Hepatocyte (in vitro differentiated cells): ENCODE measurements at regions not wholly inside any gene's neighbourhood (a gene's known extent, or its start where the extent isn't known, plus 50 kb on each side); places are given as distances from the start of the nearest gene placed in this dataset.

Experiments
- DNase-seq: peaks from one replicate; pipeline ENCODE4 v3.0.0-alpha.2; 2016; ENCODE audit warnings: low spot score
- H2AFZ ChIP-seq: fragments of 200-600 bp; sonication (generic); 2 replicates; pipeline ENCODE4 v1.6.0; 2016; ENCODE audit warnings: antibody characterized with exemption, mild to moderate bottlenecking
- H3K27ac ChIP-seq: fragments of 200-600 bp; sonication (generic); 2 replicates; pipeline ENCODE4 v1.5.1; 2016; ENCODE audit warnings: mild to moderate bottlenecking
- H3K27me3 ChIP-seq: fragments of 200-600 bp; sonication (generic); 2 replicates; pipeline ENCODE4 v1.6.1; 2016
- H3K36me3 ChIP-seq: fragments of 200-600 bp; sonication (generic); replicated peaks from 2 replicates; pipeline ENCODE4 v1.5.1; 2016; ENCODE audit warnings: low read depth; ENCODE audit not compliant: insufficient read depth
- H3K4me1 ChIP-seq: fragments of 200-600 bp; sonication (generic); 2 replicates; pipeline ENCODE4 v1.5.1; 2016; ENCODE audit warnings: mild to moderate bottlenecking, moderate library complexity; ENCODE audit not compliant: insufficient read depth
- H3K4me2 ChIP-seq: fragments of 200-600 bp; sonication (generic); 2 replicates; pipeline ENCODE4 v1.6.0; 2016
- H3K4me3 ChIP-seq: fragments of 200-600 bp; sonication (generic); 2 replicates; pipeline ENCODE4 v1.5.1; 2016; ENCODE audit warnings: mild to moderate bottlenecking
- H3K79me2 ChIP-seq: fragments of 200-600 bp; sonication (generic); 2 replicates; pipeline ENCODE4 v1.6.0; 2017; ENCODE audit warnings: mild to moderate bottlenecking
- H3K9me2 ChIP-seq: fragments of 200-600 bp; sonication (generic); replicated peaks from 2 replicates; pipeline ENCODE4 v1.6.0; 2017; ENCODE audit warnings: mild to moderate bottlenecking; ENCODE audit not compliant: insufficient read depth
- H3K9me3 ChIP-seq: fragments of 200-600 bp; sonication (generic); 2 replicates; pipeline ENCODE4 v1.5.1; 2016; ENCODE audit warnings: low read depth, mild to moderate bottlenecking
- H4K20me1 ChIP-seq: fragments of 200-600 bp; sonication (generic); 2 replicates; pipeline ENCODE4 v1.6.0; 2016; ENCODE audit warnings: mild to moderate bottlenecking; ENCODE audit not compliant: insufficient read depth, poor library complexity, severe bottlenecking
- CTCF ChIP-seq: fragments of 200-600 bp; sonication (generic); IDR thresholded peaks from 2 replicates; pipeline ENCODE4 v1.5.1; 2016; ENCODE audit warnings: antibody characterized with exemption, mild to moderate bottlenecking; ENCODE audit not compliant: poor library complexity
- EZH2 ChIP-seq: fragments of 200-600 bp; sonication (generic); IDR thresholded peaks from 2 replicates; pipeline ENCODE4 v1.6.1; 2016; ENCODE audit warnings: antibody characterized with exemption, mild to moderate bottlenecking, borderline replicate concordance
- EZH2phosphoT487 ChIP-seq: fragments of 200-600 bp; sonication (generic); IDR thresholded peaks from one replicate; pipeline ENCODE4 v1.6.1; 2018; ENCODE audit warnings: antibody characterized with exemption, mild to moderate bottlenecking, low read depth, moderate library complexity; ENCODE audit not compliant: unreplicated experiment, severe bottlenecking
- WGBS: methylation state at CpG from one replicate; pipeline ENCODE4 v1.1.6; 2016; ENCODE audit warnings: low lambda C conversion rate; ENCODE audit errors: missing lambda C conversion rate; 5-methylcytosine and 5-hydroxymethylcytosine counted together

GRCh38 chr1:60137406-60137805 is 63.8 kb upstream of the C1orf87 start:
- no peak overlapping the region for H3K27ac ChIP-seq
- H3K4me2 ChIP-seq, result no peak overlapping the region
- H4K20me1 ChIP-seq, result no peaks in the 10 kb centered on the region
- 48% methylated on average over 2 of the region's 2 CpGs for WGBS
- H2AFZ ChIP-seq, result no peak overlapping the region
- H3K9me3 ChIP-seq, result no peaks in the 10 kb centered on the region
- H3K27me3 ChIP-seq, result no peaks in the 10 kb centered on the region
- no peaks in the 10 kb centered on the region for H3K4me1 ChIP-seq
- H3K79me2 ChIP-seq, result no peaks in the 10 kb centered on the region
- no peaks in the 10 kb centered on the region for H3K36me3 ChIP-seq
- no peak overlapping the region for H3K4me3 ChIP-seq
- no peak for TF ChIP-seq EZH2phosphoT487
- no peak for TF ChIP-seq CTCF
- no peak for TF ChIP-seq EZH2
- H3K9me2 ChIP-seq, result no peaks in the 10 kb centered on the region
- DNase-seq, result no peak

- H3K9me2 ChIP-seq, result no peaks in the 10 kb centered on the region
- H3K79me2 ChIP-seq, result no peaks in the 10 kb centered on the region
- no peak for DNase-seq
- H3K4me1 ChIP-seq, result no peaks in the 10 kb centered on the region
- no peak overlapping the region for H3K4me2 ChIP-seq
- no peak overlapping the region for H3K4me3 ChIP-seq
- H3K9me3 ChIP-seq, result no peaks in the 10 kb centered on the region
- no peaks in the 10 kb centered on the region for H4K20me1 ChIP-seq
- H2AFZ ChIP-seq, result no peak overlapping the region
- TF ChIP-seq CTCF, result no peak
- TF ChIP-seq EZH2phosphoT487, result no peak
- H3K27ac ChIP-seq, result no peak overlapping the region
- no peaks in the 10 kb centered on the region for H3K36me3 ChIP-seq
- H3K27me3 ChIP-seq, result no peaks in the 10 kb centered on the region
- 52% methylated on average over 1 of the region's 1 CpG for WGBS
These were observed 62.8 kb upstream of the C1orf87 start for GRCh38 chr1:60136395-60136794.

GRCh38 chr1:60134716-60135115 is 61.1 kb upstream of the C1orf87 start:
- no peaks in the 10 kb centered on the region for H3K27me3 ChIP-seq
- TF ChIP-seq CTCF (no peak), EZH2 (no peak), EZH2phosphoT487 (no peak)
- H3K4me1 ChIP-seq, result no peaks in the 10 kb centered on the region
- no peak for DNase-seq
- 90% methylated on average over 2 of the region's 2 CpGs for WGBS
- no peaks in the 10 kb centered on the region for H3K9me3 ChIP-seq
- H2AFZ ChIP-seq, result no peak overlapping the region
- H3K4me3 ChIP-seq, result no peak overlapping the region
- no peak overlapping the region for H3K4me2 ChIP-seq
- H4K20me1 ChIP-seq, result no peaks in the 10 kb centered on the region
- no peak overlapping the region for H3K27ac ChIP-seq
- no peaks in the 10 kb centered on the region for H3K9me2 ChIP-seq
- no peaks in the 10 kb centered on the region for H3K36me3 ChIP-seq
- no peaks in the 10 kb centered on the region for H3K79me2 ChIP-seq

GRCh38 chr1:60133848-60134247 is 60.3 kb upstream of the C1orf87 start:
- Histone ChIP-seq H3K36me3 (no peaks in the 10 kb centered on the region), H3K79me2 (no peaks in the 10 kb centered on the region), H2AFZ (no peak overlapping the region), H3K9me3 (no peaks in the 10 kb centered on the region), H3K27me3 (no peaks in the 10 kb centered on the region), H3K4me2 (no peak overlapping the region), H3K4me1 (no peaks in the 10 kb centered on the region), H3K4me3 (no peak overlapping the region), H4K20me1 (no peaks in the 10 kb centered on the region), H3K9me2 (no peaks in the 10 kb centered on the region), H3K27ac (no peak overlapping the region)
- no peak for DNase-seq
- no peak for TF ChIP-seq EZH2
- no peak for TF ChIP-seq EZH2phosphoT487
- no peak for TF ChIP-seq CTCF
